ENCODE measurements at regions not wholly inside any gene's neighbourhood (a gene's known extent, or its start where the extent isn't known, plus 50 kb on each side); places are given as distances from the start of the nearest gene placed in this dataset.

DNA sequence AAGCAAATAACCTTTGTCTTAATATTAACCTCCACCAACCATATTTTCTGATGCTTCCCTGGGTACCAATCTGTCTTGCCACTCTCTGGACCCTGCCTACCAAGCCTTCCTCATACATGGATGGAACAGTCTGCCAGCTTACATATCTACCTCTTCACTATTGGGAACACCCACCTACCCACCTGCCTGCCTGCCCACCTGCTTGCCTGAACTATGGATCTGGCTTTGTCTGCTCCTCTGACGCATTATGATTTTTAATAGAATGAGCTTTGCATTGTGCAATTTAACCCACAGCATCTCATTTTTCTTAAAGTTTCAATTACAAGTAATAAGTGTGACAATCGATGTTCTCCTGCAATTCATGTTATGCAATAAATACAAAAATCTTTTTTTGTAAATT lies 137.9 kb upstream of the LSM8 start:
- Histone ChIP-seq H3K4me3 (no peak overlapping the region), H3K9me3 (no peaks in the 10 kb centered on the region), H3K4me1 (no peaks in the 10 kb centered on the region), H3K4me2 (no peak overlapping the region), H3K27ac (no peak overlapping the region)
- POLR2A ChIA-PET = no interaction called here
- FAIRE-seq = no peak
- 9% methylated on average over 2 of the region's 2 CpGs for WGBS (ENCODE audit: missing lambda C conversion rate)
- CTCF ChIA-PET = interaction anchor here (1.1 kb wide), 1 partner anchor 108 kb away, joined by 3 read pairs; no protein-coding TSS in a partner anchor
- no peak for ATAC-seq
- no peak for DNase-seq (ENCODE audit: low read depth in 1 of 2, low spot score in 1 of 2)
- TF ChIP-seq JUN (IDR thresholded peaks at IDR 0.05) (no peak), NPAS2 (CRISPR knock-in tag; IDR thresholded peaks at IDR 0.05; ENCODE audit: borderline replicate concordance) (no peak), KDM5A (IDR thresholded peaks at IDR 0.05) (no peak), HOXB13 (CRISPR knock-in tag; IDR thresholded peaks at IDR 0.05; ENCODE audit: low read depth) (no peak), GATA3 (IDR thresholded peaks at IDR 0.05; ENCODE audit: borderline replicate concordance) (no peak), EHMT2 (IDR thresholded peaks at IDR 0.05; ENCODE audit: low read depth) (no peak), RCOR1 (IDR thresholded peaks at IDR 0.05; ENCODE audit: low read depth, low read length) (no peak), TP53 (CRISPR knock-in tag; IDR thresholded peaks at IDR 0.05) (no peak), MAFK (IDR thresholded peaks at IDR 0.05; ENCODE audit: partially characterized antibody) (no peak), HES2 (IDR thresholded peaks at IDR 0.05) (no peak), HOXA7 (CRISPR knock-in tag; IDR thresholded peaks at IDR 0.05) (no peak), POLR2AphosphoS2 (conservative IDR thresholded peaks at IDR 0.05; ENCODE audit: low read length) (no peak), RFX5 (IDR thresholded peaks at IDR 0.05) (no peak)
- TF ChIP-seq, protein P1, sequence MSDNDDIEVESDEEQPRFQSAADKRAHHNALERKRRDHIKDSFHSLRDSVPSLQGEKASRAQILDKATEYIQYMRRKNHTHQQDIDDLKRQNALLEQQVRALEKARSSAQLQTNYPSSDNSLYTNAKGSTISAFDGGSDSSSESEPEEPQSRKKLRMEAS (IDR thresholded peaks at IDR 0.05) = no peak
- TF ChIP-seq, protein P2, sequence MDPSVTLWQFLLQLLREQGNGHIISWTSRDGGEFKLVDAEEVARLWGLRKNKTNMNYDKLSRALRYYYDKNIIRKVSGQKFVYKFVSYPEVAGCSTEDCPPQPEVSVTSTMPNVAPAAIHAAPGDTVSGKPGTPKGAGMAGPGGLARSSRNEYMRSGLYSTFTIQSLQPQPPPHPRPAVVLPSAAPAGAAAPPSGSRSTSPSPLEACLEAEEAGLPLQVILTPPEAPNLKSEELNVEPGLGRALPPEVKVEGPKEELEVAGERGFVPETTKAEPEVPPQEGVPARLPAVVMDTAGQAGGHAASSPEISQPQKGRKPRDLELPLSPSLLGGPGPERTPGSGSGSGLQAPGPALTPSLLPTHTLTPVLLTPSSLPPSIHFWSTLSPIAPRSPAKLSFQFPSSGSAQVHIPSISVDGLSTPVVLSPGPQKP (IDR thresholded peaks at IDR 0.05; ENCODE audit: low read depth, low read length) = no peak

DNA sequence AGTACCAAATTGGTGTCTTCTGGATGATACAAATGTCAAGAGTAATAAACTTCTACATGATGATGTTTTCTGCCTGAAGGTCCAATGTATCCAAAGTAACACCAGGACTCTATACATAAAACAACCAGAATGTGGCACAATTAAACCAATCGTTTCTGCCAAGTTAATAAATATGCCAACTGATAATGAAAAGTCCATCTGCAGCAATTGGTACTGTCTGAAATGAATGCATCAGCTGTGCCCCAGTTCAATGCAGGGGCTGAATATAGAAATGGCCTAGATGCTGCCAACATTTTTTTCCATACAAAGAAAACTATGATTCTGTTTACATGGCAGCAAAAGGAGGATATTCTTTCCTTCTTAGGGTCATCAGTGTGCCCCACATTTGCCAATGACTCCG lies 137.2 kb upstream of the LSM8 start:
- no peak overlapping the region for H3K27ac ChIP-seq
- H3K4me1 ChIP-seq = no peaks in the 10 kb centered on the region
- ATAC-seq (no peak), FAIRE-seq (no peak), DNase-seq (ENCODE audit: low read depth in 1 of 2, low spot score in 1 of 2) (no peak)
- TF ChIP-seq CTCF (IDR thresholded peaks at IDR 0.05) (no peak), USF2 (IDR thresholded peaks at IDR 0.05) (no peak), ZC3H11A (IDR thresholded peaks at IDR 0.05) (no peak), TP53 (CRISPR knock-in tag; IDR thresholded peaks at IDR 0.05) (no peak), HMGXB4 (CRISPR knock-in tag; IDR thresholded peaks at IDR 0.05; ENCODE audit: borderline replicate concordance) (no peak), HEYL (CRISPR knock-in tag; IDR thresholded peaks at IDR 0.05) (no peak), RNF2 (IDR thresholded peaks at IDR 0.05; ENCODE audit: borderline replicate concordance, low read depth) (no peak), SMC3 (IDR thresholded peaks at IDR 0.05) (no peak), RCOR1 (IDR thresholded peaks at IDR 0.05; ENCODE audit: low read depth, low read length) (no peak), JUNB (IDR thresholded peaks at IDR 0.05) (no peak), HOXB5 (CRISPR knock-in tag; IDR thresholded peaks at IDR 0.05) (no peak)
- TF ChIP-seq, protein P2 (IDR thresholded peaks at IDR 0.05; ENCODE audit: low read depth, low read length) = no peak
- ChIA-PET CTCF (no interaction called here), POLR2A (no interaction called here)
- H3K9me3 ChIP-seq = no peaks in the 10 kb centered on the region
- H3K4me3 ChIP-seq = no peak overlapping the region
- H3K4me2 ChIP-seq = no peak overlapping the region
- 43% methylated on average over 2 of the region's 2 CpGs for WGBS (ENCODE audit: missing lambda C conversion rate)

Data from A549 (cell line).